ENCODE measurements at regions not wholly inside any gene's neighbourhood (a gene's known extent, or its start where the extent isn't known, plus 50 kb on each side); places are given as distances from the start of the nearest gene placed in this dataset.
"Not testable (repeated sequence)": the region's sequence is repeated elsewhere in the genome, so short reads cannot be mapped to it uniquely, and the experiment has no call there.

GRCh38 chr10:53528974-53529373 is 756.4 kb upstream of the MBL2 start:
- no peak for DNase-seq (ENCODE audit: insufficient read length, low spot score)
- TF ChIP-seq PAX5 (IDR thresholded peaks at IDR 0.05; ENCODE audit: insufficient read depth, low read length, severe bottlenecking) (no peak), POLR2A (IDR thresholded peaks at IDR 0.05; ENCODE audit: low read depth, low read length) (no peak), SPI1 (IDR thresholded peaks at IDR 0.05; ENCODE audit: low read depth, low read length) (no peak), POLR2AphosphoS5 (IDR thresholded peaks at IDR 0.05; ENCODE audit: low read depth, low read length) (no peak), POU2F2 (IDR thresholded peaks at IDR 0.05; ENCODE audit: low read depth, low read length) (no peak), TAF1 (IDR thresholded peaks at IDR 0.05; ENCODE audit: low read depth, low read length) (no peak)
- no peak for FAIRE-seq

- TF ChIP-seq PAX5 (IDR thresholded peaks at IDR 0.05; ENCODE audit: insufficient read depth, low read length, severe bottlenecking) (no peak), TAF1 (IDR thresholded peaks at IDR 0.05; ENCODE audit: low read depth, low read length) (no peak), POLR2AphosphoS5 (IDR thresholded peaks at IDR 0.05; ENCODE audit: low read depth, low read length) (no peak), SPI1 (IDR thresholded peaks at IDR 0.05; ENCODE audit: low read depth, low read length) (no peak), POLR2A (IDR thresholded peaks at IDR 0.05; ENCODE audit: low read depth, low read length) (no peak), POU2F2 (IDR thresholded peaks at IDR 0.05; ENCODE audit: low read depth, low read length) (no peak)
- FAIRE-seq (no peak), DNase-seq (ENCODE audit: insufficient read length, low spot score) (no peak)
Measured at GRCh38 chr10:53521046-53521445, 748.5 kb upstream of the MBL2 start.

GRCh38 chr10:53508197-53508596 is 735.6 kb upstream of the MBL2 start:
- FAIRE-seq (no peak), DNase-seq (ENCODE audit: insufficient read length, low spot score) (no peak)
- TF ChIP-seq POLR2AphosphoS5 (IDR thresholded peaks at IDR 0.05; ENCODE audit: low read depth, low read length), result no peak
- no peak for TF ChIP-seq POU2F2 (IDR thresholded peaks at IDR 0.05; ENCODE audit: low read depth, low read length)
- no peak for TF ChIP-seq SPI1 (IDR thresholded peaks at IDR 0.05; ENCODE audit: low read depth, low read length)
- no peak for TF ChIP-seq POLR2A (IDR thresholded peaks at IDR 0.05; ENCODE audit: low read depth, low read length)

GRCh38 chr10:53504492-53504891 is 731.9 kb upstream of the MBL2 start:
- DNase-seq (ENCODE audit: insufficient read length, low spot score); FAIRE-seq: not testable (repeated sequence)

- DNase-seq (ENCODE audit: insufficient read length, low spot score) (no peak), FAIRE-seq (no peak)
- TF ChIP-seq PAX5 (IDR thresholded peaks at IDR 0.05; ENCODE audit: insufficient read depth, low read length, severe bottlenecking) (no peak), POU2F2 (IDR thresholded peaks at IDR 0.05; ENCODE audit: low read depth, low read length) (no peak), POLR2AphosphoS5 (IDR thresholded peaks at IDR 0.05; ENCODE audit: low read depth, low read length) (no peak), TAF1 (IDR thresholded peaks at IDR 0.05; ENCODE audit: low read depth, low read length) (no peak), POLR2A (IDR thresholded peaks at IDR 0.05; ENCODE audit: low read depth, low read length) (no peak)
Measured at GRCh38 chr10:53491774-53492173, 719.2 kb upstream of the MBL2 start.

GRCh38 chr10:53490553-53490952 is 718.0 kb upstream of the MBL2 start:
- DNase-seq (ENCODE audit: insufficient read length, low spot score), result no peak
- no peak for TF ChIP-seq POLR2AphosphoS5 (IDR thresholded peaks at IDR 0.05; ENCODE audit: low read depth, low read length)
- no peak for TF ChIP-seq POLR2A (IDR thresholded peaks at IDR 0.05; ENCODE audit: low read depth, low read length)
- TF ChIP-seq POU2F2 (IDR thresholded peaks at IDR 0.05; ENCODE audit: low read depth, low read length), result no peak
- TF ChIP-seq PAX5 (IDR thresholded peaks at IDR 0.05; ENCODE audit: insufficient read depth, low read length, severe bottlenecking), result no peak
- TF ChIP-seq TAF1 (IDR thresholded peaks at IDR 0.05; ENCODE audit: low read depth, low read length), result no peak
- TF ChIP-seq SPI1 (IDR thresholded peaks at IDR 0.05; ENCODE audit: low read depth, low read length), result no peak
- FAIRE-seq, result no peak

GRCh38 chr10:53489335-53490182 is 717.0 kb upstream of the MBL2 start:
- no peak for FAIRE-seq
- DNase-seq (ENCODE audit: insufficient read length, low spot score), result no peak
- TF ChIP-seq SPI1 (IDR thresholded peaks at IDR 0.05; ENCODE audit: low read depth, low read length), result no peak
- no peak for TF ChIP-seq POLR2AphosphoS5 (IDR thresholded peaks at IDR 0.05; ENCODE audit: low read depth, low read length)
- TF ChIP-seq TAF1 (IDR thresholded peaks at IDR 0.05; ENCODE audit: low read depth, low read length), result no peak
- TF ChIP-seq POU2F2 (IDR thresholded peaks at IDR 0.05; ENCODE audit: low read depth, low read length), result no peak
- no peak for TF ChIP-seq PAX5 (IDR thresholded peaks at IDR 0.05; ENCODE audit: insufficient read depth, low read length, severe bottlenecking)
- no peak for TF ChIP-seq POLR2A (IDR thresholded peaks at IDR 0.05; ENCODE audit: low read depth, low read length)

- TF ChIP-seq PAX5 (IDR thresholded peaks at IDR 0.05; ENCODE audit: insufficient read depth, low read length, severe bottlenecking) (no peak), POU2F2 (IDR thresholded peaks at IDR 0.05; ENCODE audit: low read depth, low read length) (no peak), SPI1 (IDR thresholded peaks at IDR 0.05; ENCODE audit: low read depth, low read length) (no peak), TAF1 (IDR thresholded peaks at IDR 0.05; ENCODE audit: low read depth, low read length) (no peak), POLR2A (IDR thresholded peaks at IDR 0.05; ENCODE audit: low read depth, low read length) (no peak), POLR2AphosphoS5 (IDR thresholded peaks at IDR 0.05; ENCODE audit: low read depth, low read length) (no peak)
- DNase-seq (ENCODE audit: insufficient read length, low spot score) (no peak), FAIRE-seq (no peak)
Measured at GRCh38 chr10:53487019-53487983, 714.7 kb upstream of the MBL2 start.

- not testable (repeated sequence) for DNase-seq (ENCODE audit: insufficient read length, low spot score); FAIRE-seq
Measured at GRCh38 chr10:53485422-53485821, 712.8 kb upstream of the MBL2 start.

GRCh38 chr10:53479365-53479764 is 706.8 kb upstream of the MBL2 start:
- DNase-seq (ENCODE audit: insufficient read length, low spot score) (no peak), FAIRE-seq (no peak)
- TF ChIP-seq POLR2A (IDR thresholded peaks at IDR 0.05; ENCODE audit: low read depth, low read length) (no peak), SPI1 (IDR thresholded peaks at IDR 0.05; ENCODE audit: low read depth, low read length) (no peak), POLR2AphosphoS5 (IDR thresholded peaks at IDR 0.05; ENCODE audit: low read depth, low read length) (no peak), TAF1 (IDR thresholded peaks at IDR 0.05; ENCODE audit: low read depth, low read length) (no peak), PAX5 (IDR thresholded peaks at IDR 0.05; ENCODE audit: insufficient read depth, low read length, severe bottlenecking) (no peak), POU2F2 (IDR thresholded peaks at IDR 0.05; ENCODE audit: low read depth, low read length) (no peak)
